HG03039 (cell line): ENCODE measurements at regions not wholly inside any gene's neighbourhood (a gene's known extent, or its start where the extent isn't known, plus 50 kb on each side); places are given as distances from the start of the nearest gene placed in this dataset.

ENCODE experiments used
- ATAC-seq: cut with Tn5 transposase; IDR thresholded peaks from one replicate; pipeline ENCODE4 v1.9.1; 2021; ENCODE audit warnings: mild to moderate bottlenecking, moderate library complexity; ENCODE audit not compliant: unreplicated experiment

DNA sequence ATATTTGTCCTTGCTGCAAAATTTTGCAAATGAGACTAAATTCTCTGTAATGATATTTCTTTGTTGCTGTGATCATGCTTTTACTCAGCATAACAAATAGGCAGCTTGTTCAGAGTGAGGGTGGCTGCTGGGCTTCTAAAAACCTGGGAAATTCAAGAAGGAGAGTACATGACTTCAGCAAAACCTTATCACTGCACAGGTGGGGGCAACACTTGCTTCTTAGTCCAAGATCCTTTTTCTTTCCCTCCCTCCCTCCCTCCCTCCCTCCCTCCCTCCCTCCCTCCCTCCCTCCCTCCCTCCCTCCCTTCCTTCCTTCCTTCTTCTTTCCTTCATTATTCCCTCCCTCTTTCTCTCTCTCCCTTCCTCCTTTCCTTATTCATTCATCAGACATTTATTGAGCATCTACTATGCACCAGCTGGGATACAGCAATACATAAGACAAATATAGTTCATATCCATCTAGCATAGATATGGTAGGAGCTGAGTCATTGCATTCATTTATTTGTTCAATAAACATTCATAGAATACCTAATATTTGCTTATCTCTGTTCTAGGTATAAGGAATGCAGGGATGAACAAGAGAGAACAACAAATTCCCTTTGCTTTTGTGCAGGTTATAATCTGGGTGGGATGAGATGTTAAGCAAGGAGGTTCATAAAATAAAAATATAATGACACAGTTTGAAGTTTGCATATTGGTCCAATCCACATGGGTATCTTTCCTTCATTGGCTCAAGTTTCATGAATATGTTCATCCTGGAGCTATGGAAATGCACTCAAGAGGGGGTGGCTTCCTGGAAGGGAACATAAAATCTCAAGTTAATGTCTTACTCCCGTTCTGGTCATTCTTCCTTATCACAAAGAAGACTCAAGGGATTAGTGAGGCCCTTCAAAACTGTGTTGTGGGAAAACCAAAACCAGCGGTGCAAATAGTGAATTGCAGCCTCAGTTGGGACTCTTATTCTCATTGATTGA is 210.7 kb downstream of the PDCD6IP start:
- ATAC-seq: no peak

DNA sequence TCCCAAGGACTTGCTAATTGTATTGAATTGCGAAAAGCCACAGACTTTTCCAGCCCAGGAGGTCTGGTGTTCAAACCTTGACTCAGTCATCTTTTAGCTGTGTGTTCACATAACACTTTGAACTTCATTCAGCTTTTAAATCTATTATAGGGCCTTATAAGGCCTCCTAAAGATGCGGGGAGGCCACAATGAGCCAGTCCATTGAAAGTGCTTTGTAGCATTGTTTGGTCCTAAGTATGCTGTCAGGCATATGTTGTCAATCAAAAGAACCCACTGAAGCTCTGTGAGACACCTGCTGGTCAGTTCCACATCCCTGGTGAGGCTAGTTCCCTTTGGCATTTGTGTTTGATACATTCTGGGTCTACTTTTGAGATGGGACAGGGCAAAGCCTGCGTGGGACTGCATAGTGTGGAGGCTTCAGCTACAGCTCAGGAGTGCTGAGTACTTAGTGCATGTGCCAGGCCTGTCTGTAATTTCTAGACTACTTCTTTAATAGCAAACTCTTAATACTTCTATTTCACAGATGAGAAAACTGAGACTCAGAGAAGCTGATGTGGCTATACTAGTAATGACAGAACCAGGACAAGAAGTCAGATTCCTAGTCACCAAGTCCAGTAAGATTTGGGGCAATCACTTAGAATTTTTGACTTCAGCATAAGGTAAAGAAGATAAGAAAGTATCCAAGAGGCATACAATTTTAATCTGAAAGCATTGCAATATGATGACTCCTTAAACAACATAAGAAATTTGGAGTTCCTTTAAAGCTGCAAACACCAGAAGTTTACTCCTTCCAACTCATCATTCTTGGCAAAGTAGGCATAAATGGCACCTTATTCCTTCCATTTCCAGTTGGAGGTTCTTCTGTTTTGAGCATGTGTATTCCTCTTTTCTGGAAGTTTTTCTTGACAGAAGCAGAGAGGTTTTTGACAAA is 213.0 kb downstream of the PDCD6IP start:
- no peak for ATAC-seq

DNA sequence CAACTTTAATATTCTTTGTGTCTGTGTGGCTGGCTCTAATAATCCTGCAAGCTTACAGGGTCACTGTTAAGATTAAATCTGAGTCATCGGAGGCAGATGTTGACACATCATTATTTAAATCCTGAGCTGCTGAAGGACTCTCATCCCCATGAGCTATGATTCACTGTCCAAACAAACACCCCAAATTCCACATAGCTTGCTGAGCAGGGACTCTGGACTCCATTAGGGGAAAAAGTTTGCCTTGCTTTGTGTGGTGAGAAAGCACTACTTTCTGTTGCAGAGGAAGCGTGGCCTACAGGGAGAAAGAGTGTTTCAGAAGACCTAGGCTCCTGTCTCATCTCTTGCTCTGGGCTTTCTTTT is 213.7 kb downstream of the PDCD6IP start:
- ATAC-seq: no peak

GRCh38 chr3:34013818-34014570 is 215.6 kb downstream of the PDCD6IP start:
- no peak for ATAC-seq

GRCh38 chr3:34015204-34016142 is 217.0 kb downstream of the PDCD6IP start:
- ATAC-seq: no peak

DNA sequence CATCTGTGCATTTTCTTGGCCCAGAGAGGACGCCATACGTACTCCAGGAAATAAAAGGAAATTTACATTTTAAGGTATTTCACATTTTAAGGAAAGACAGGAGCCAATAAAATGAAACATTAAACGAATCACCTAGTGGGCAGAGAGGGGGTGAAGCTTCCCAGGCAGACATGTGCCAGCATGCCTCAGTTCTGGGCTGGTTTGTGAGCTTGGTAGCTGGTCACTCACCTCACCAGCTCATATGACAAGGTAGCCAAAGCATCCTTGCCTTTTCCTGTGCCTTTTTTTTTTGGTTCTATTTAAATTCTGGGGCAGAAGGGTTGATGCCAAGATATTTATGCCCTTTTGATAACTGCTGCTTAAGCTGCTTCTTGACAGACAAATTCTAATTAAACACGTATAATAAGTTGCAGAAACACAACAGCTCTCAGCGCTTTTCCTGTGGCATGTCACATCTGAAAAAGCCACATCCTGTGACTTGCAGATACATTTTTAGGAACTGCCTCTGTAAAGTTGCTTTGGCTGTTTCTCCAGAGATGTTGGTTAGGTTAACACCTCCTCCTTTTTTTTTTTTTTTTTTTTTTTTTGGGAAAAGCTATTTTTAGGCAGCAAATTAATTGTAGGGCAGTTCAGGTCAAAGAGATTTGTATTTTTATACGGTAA is 218.6 kb downstream of the PDCD6IP start:
- no peak for ATAC-seq

- ATAC-seq: no peak
Observed at GRCh38 chr3:34017757-34018156, 219.3 kb downstream of the PDCD6IP start.

DNA sequence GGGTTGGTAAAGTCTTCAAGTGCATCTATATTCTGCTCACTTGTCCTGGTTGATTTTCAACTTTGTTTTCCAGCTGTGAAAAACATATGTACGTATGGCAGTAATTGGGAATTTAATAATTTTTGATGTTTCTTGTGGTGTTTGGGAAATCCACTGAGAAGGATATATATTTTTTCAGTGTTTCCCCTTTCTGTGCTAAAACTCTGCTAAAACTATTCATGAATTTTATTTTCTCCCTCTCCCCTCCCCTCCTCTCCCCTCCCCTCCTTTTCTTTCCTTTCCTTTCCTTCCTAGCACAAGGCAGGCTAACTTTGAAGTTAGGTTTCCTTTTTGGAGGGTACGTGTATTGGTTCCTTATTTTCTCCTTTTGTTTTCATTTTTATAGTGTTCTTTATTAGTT is 220.7 kb downstream of the PDCD6IP start:
- ATAC-seq: no peak

DNA sequence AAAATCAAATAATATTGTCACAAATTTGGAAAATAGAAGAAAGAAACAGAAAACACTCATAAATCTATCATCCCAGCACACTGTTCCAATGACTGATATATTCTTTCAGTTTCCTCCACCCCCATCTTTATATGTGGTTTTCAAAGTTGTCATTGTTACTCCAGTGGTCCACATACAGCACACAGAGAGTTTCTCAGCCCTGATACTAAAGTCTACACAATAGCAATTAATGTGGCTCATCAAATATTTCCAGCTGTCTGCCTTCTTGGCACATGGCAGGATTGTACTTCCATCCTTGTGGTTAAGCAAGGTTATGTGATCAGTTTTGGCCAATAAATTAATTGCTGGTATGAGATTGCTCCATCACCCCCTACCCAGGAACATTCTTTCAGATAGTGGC is 221.7 kb downstream of the PDCD6IP start:
- ATAC-seq: no peak

- no peak for ATAC-seq
Observed at GRCh38 chr3:34020726-34021680, 222.6 kb downstream of the PDCD6IP start.

GRCh38 chr3:34022147-34022546 is 223.7 kb downstream of the PDCD6IP start:
- no peak for ATAC-seq

- ATAC-seq: no peak
Observed at GRCh38 chr3:34024447-34025240, 226.2 kb downstream of the PDCD6IP start.

- ATAC-seq: no peak
Observed at GRCh38 chr3:34033839-34034238, 235.4 kb downstream of the PDCD6IP start.

GRCh38 chr3:34034840-34035239 is 236.4 kb downstream of the PDCD6IP start:
- no peak for ATAC-seq

DNA sequence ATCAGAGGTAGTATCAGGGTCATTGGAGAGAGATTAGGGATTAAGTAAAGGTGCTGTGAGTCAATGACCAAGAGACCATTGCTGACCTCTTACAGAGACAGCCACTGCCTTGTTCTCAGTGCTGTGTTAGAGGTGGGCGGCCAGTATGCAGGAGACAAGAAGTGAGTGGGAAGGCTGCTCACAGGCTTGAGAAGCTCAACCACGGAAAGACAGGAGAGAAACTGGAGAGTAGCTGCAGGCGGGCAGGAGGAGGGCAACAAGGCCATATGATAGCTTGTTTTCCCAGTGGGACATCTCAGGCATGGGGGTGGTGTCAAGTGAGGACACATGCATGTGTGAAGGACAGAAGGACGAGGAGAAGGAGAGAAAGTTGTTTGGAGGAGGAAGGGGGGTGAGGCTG is 237.3 kb downstream of the PDCD6IP start:
- ATAC-seq: no peak

- ATAC-seq: no peak
Observed at GRCh38 chr3:34037260-34037659, 238.8 kb downstream of the PDCD6IP start.

- ATAC-seq: no peak
Observed at GRCh38 chr3:34038131-34038530, 239.7 kb downstream of the PDCD6IP start.
